ENCODE measurements at regions not wholly inside any gene's neighbourhood (a gene's known extent, or its start where the extent isn't known, plus 50 kb on each side); places are given as distances from the start of the nearest gene placed in this dataset.
"Not testable (repeated sequence)": the region's sequence is repeated elsewhere in the genome, so short reads cannot be mapped to it uniquely, and the experiment has no call there.

DNA sequence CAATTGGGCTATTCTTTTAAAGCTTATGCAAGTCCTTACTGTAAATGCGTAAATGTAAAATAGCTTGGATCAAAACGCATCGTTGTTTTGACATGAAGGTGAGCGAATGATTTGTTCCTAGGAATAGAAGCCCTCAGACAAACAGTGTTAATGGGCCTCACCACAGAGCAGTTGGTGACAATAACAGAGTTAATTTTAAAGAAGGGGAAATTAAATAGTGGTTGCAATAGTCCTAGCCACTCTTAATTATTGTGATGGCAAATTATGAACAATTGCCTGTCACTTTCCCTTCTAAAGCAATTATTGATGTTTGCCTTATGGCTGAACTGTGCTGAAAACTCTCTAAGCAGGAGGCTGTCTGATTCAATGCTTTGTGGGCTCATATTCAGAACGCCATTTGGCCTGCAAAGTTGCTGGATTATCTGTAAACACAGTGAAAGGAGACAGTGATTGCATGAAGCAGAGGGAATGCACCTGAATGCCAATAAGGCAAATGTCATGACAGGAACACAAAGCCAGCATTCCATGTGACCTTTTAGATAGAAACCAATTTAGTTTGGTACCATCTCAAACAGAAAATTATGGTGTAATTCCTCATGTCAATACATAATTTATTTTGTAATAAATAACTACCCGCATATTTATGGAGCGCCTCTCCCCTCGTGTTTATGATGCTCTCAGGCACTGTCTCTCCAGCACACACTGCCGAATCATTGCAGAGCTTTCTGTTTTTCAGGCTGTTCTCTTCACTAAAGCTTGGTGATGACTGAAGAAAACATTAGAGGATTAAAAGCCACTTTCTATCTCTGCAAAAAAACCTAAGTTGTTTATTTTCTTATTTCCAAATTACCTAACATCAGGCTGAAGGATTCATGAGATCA is 387.5 kb downstream of the HACE1 start:
- no peak overlapping the region for H3K4me3 ChIP-seq (ENCODE audit: low read depth, low read length)
- DNase-seq (ENCODE audit: low read depth): no peak
- TF ChIP-seq, protein P1, sequence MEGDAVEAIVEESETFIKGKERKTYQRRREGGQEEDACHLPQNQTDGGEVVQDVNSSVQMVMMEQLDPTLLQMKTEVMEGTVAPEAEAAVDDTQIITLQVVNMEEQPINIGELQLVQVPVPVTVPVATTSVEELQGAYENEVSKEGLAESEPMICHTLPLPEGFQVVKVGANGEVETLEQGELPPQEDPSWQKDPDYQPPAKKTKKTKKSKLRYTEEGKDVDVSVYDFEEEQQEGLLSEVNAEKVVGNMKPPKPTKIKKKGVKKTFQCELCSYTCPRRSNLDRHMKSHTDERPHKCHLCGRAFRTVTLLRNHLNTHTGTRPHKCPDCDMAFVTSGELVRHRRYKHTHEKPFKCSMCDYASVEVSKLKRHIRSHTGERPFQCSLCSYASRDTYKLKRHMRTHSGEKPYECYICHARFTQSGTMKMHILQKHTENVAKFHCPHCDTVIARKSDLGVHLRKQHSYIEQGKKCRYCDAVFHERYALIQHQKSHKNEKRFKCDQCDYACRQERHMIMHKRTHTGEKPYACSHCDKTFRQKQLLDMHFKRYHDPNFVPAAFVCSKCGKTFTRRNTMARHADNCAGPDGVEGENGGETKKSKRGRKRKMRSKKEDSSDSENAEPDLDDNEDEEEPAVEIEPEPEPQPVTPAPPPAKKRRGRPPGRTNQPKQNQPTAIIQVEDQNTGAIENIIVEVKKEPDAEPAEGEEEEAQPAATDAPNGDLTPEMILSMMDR (IDR thresholded peaks at IDR 0.05; ENCODE audit: insufficient read depth, low read length): no peak

DNA sequence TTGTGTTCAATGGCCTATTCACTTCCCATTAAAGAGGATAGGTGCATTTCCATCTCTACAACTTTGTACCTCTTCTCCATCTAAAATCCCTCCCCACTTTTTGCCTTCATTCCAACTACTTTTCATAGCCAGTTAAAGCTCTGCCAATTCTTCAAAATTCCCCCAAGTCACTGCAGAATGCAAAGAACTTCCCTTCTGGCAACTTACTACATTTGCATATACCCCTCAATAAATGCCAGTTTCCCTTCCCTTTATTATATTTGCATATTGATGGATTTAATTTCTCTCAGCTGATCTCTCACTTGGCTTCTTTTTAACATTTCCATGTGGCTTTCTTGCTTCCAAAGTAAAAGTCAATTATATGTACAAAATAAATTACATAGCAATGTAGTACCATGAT is 393.4 kb downstream of the HACE1 start:
- DNase-seq (ENCODE audit: low read depth): no peak
- TF ChIP-seq, protein P1 (IDR thresholded peaks at IDR 0.05; ENCODE audit: insufficient read depth, low read length): no peak
- no peak overlapping the region for H3K4me3 ChIP-seq (ENCODE audit: low read depth, low read length)

DNA sequence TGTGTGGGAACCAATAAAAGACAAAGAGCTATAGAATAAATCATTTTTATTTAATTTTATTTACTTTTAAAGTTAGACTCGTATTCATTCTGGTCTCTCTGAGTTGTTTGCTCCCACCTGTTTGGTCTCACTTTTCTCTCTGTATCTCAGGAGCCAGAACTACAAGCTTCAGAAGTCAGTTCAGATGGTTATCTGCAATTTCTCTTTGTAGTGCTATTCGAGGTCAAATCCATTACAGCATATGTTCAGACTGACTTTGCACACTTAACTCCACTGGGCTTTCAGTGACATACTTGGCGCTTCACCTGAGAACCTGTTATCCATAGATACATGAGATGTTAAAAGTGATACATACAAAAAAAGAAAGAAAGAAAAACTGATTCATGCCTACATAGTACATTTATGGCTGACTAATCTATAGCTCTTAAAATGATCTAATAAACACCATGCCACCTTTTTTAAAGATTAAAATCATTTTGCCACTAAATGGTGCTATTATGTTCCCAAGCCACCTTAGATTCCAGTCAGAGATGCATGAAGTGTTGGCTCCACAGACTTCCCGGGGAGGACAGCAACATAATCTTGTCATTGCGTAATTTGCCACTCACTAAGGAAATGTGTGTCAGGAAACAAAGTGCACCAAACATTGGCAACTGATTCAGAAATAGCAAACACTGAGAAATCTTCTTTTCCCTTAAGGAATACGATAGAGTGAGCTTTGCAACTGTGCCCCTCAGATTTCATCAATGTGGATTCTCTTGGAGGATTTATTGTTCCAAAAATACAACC is 396.7 kb downstream of the HACE1 start:
- no peak for DNase-seq (ENCODE audit: low read depth)
- TF ChIP-seq, protein P1 (IDR thresholded peaks at IDR 0.05; ENCODE audit: insufficient read depth, low read length): no peak
- no peak overlapping the region for H3K4me3 ChIP-seq (ENCODE audit: low read depth, low read length)

DNA sequence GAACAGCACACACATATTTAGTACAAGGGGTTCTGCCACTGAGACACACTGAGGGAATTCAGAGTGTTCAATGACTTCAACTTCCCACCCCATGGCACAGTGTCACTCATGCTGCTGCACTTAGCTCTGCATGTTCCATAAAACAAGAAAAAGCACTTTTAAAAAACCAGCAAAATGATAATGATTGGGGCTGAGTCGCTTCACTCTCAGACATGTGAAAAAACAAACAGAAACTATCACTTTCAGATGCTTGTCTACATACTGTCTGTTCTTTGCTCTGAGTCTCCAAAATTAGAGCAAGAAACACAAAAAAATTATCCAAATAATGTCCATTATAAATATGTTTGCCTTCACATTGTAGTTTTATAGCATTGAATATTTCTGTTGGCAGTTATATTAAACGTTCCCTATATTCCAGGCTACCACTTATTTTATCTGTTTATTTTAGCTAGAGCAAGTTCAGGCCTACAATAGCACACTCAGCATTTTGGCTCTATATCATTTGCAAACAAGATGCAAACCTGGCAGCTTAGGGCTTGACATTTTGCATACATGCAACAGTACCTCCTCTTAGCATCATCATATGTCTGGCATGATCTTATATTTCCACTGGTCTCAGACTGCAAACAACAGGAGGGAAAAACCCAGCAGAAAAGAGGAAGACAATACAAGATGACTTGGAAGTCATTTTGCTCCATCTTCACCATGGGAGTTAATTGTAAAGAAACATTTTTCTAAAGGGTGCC is 398.8 kb downstream of the HACE1 start:
- DNase-seq (ENCODE audit: low read depth): no peak
- TF ChIP-seq, protein P1 (IDR thresholded peaks at IDR 0.05; ENCODE audit: insufficient read depth, low read length): no peak
- no peak overlapping the region for H3K4me3 ChIP-seq (ENCODE audit: low read depth, low read length)

DNA sequence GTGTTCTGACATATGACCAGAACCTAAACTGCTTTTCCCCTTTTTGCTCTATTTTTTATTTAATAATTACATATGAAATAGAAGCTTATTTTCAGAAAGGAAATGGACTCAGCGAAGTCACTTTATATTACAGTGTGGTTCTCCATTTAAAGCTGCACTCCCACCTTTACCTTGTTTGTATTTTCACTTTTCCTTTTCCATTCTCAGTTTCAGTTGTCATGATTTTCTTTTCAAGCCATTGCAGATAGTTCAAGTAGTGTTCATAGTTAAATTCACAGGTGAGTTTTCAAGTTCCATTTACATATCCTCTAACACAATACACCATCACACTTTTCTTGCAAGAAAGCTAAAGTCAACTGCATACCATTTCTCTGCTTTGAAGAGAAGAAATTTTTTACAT is 400.2 kb downstream of the HACE1 start:
- DNase-seq (ENCODE audit: low read depth): no peak
- no peak overlapping the region for H3K4me3 ChIP-seq (ENCODE audit: low read depth, low read length)
- TF ChIP-seq, protein P1 (IDR thresholded peaks at IDR 0.05; ENCODE audit: insufficient read depth, low read length): no peak

DNA sequence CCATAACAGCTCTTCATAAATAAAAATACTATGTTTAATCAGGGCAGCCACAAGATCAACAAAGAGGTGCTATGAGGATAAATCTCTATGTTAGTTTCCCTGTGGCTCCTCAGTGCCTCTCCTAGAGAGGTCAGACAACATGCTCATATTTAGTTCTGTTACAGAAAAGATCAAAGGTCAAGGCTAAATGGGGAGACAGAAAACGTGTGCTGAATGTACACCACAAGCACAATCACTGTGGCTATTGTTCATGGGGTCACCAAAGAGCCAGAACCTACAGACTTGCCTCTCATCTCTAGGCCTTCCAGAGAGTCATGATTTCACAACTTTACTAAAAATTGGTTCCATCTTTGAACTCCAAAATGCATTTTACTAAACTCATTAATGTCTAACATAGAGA is 409.8 kb downstream of the HACE1 start:
- no peak for DNase-seq (ENCODE audit: low read depth)
- TF ChIP-seq, protein P1 (IDR thresholded peaks at IDR 0.05; ENCODE audit: insufficient read depth, low read length): no peak
- no peak overlapping the region for H3K4me3 ChIP-seq (ENCODE audit: low read depth, low read length)

DNA sequence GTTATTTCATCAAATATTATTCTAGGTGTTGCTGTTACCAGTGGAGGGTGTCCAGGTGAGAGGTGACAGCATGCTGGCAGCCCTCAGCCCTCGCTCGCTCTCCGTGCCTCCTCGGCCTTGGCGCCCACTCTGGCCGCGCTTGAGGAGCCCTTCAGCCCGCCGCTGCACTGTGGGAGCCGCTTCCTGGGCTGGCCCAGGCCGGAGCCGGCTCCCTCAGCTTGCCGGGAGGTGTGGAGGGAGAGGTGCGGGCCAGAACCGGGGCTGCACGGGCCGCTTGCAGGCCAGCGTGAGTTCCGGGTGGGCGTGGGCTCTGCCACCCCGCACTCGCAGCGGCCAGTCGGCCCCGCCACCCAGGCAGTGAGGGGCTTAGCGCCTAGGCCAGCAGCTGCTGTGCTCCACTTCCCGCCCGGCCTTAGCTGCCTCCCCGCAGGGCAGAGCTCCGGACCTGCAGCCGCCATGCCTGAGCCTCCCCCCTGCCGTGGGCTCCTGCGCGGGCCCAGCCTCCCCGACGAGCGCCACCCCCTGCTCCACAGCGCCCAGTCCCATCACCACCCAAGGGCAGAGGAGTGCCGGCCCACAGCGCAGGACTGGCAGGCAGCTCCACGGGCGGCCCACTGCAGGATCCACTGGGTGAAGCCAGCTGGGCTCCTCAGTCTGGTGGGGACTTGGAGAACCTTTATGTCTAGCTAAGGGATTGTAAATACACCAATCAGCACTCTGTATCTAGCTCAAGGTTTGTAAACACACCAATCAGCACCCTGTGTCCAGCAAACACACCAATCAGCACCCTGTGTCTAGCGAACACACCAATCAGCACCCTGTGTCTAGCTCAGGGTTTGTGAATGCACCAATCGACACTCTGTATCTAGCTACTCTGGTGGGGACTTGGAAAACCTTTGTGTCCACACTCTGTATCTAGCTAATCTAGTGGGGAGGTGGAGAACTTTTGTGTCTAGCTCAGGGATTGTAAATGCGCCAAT is 413.3 kb downstream of the HACE1 start:
- not testable (repeated sequence) for H3K4me3 ChIP-seq (ENCODE audit: low read depth, low read length); DNase-seq (ENCODE audit: low read depth)
